OCI-LY7 (cell line): ENCODE measurements at regions not wholly inside any gene's neighbourhood (a gene's known extent, or its start where the extent isn't known, plus 50 kb on each side); places are given as distances from the start of the nearest gene placed in this dataset.

ENCODE experiments used
- BruUV-seq: library from RNA; stranded (reverse); fragments of 400-500 nt; replicated peaks from 2 replicates; lab custom pipeline; 2021; lab: Mats Ljungman, UMichigan
- CTCF ChIA-PET: fragments of 300-600 bp; sonication (Branson Sonifier 250); formaldehyde crosslinking; loops from one replicate; lab custom pipeline; 2022; ENCODE audit warnings: antibody characterized with exemption; ENCODE audit not compliant: unreplicated experiment; lab: Charles Lee
- POLR2A ChIA-PET: fragments of 300-600 bp; sonication (Branson Sonifier 250); formaldehyde crosslinking; loops from one replicate; lab custom pipeline; 2022; ENCODE audit warnings: antibody characterized with exemption; lab: Charles Lee
- DNase-seq: peaks from one replicate; pipeline ENCODE4 v3.0.0-alpha.2; 2015; ENCODE audit warnings: low spot score
- H2AFZ ChIP-seq: fragments of 200-600 bp; sonication (generic), shearing (Covaris generic); 2 replicates; pipeline ENCODE4 v1.6.1; 2014; ENCODE audit warnings: mild to moderate bottlenecking, antibody characterized with exemption, low read length, moderate library complexity
- H3K27ac ChIP-seq: fragments of 200-600 bp; sonication (generic); 2 replicates; pipeline ENCODE4 v1.5.1; 2014; ENCODE audit warnings: mixed run types, low read depth, mild to moderate bottlenecking, moderate library complexity, low read length, inconsistent platforms; ENCODE audit not compliant: poor library complexity, severe bottlenecking
- H3K36me3 ChIP-seq: fragments of 200-600 bp; sonication (generic); 2 replicates; pipeline ENCODE4 v1.6.1; 2014; ENCODE audit warnings: mild to moderate bottlenecking, antibody characterized with exemption, low read length, moderate library complexity, mixed read lengths; ENCODE audit not compliant: insufficient read depth
- H3K4me1 ChIP-seq: fragments of 200-600 bp; sonication (generic); 2 replicates; pipeline ENCODE4 v1.5.1; 2014; ENCODE audit warnings: mild to moderate bottlenecking, low read length; ENCODE audit not compliant: insufficient read depth, poor library complexity, severe bottlenecking
- H3K4me2 ChIP-seq: fragments of 200-600 bp; sonication (generic); 2 replicates; pipeline ENCODE4 v1.6.1; 2014; ENCODE audit warnings: mild to moderate bottlenecking, low read length
- H3K4me3 ChIP-seq: fragments of 200-600 bp; sonication (generic); 2 replicates; pipeline ENCODE4 v1.5.1; 2014; ENCODE audit warnings: mild to moderate bottlenecking, low read depth, low read length; ENCODE audit not compliant: poor library complexity, severe bottlenecking
- H3K79me2 ChIP-seq: fragments of 200-600 bp; sonication (generic); 2 replicates; pipeline ENCODE4 v1.6.1; 2016; ENCODE audit warnings: low read depth, mild to moderate bottlenecking, low read length, moderate library complexity, mixed read lengths; ENCODE audit not compliant: insufficient read depth
- H3K9me2 ChIP-seq: fragments of 200-600 bp; sonication (generic); 2 replicates; pipeline ENCODE4 v1.6.1; 2016; ENCODE audit warnings: mild to moderate bottlenecking, low read length, mixed read lengths; ENCODE audit not compliant: insufficient read depth
- H3K9me3 ChIP-seq: fragments of 200-600 bp; sonication (generic); 2 replicates; pipeline ENCODE4 v1.6.1; 2014; ENCODE audit warnings: mild to moderate bottlenecking, mixed run types, low read length, mixed read lengths
- H4K20me1 ChIP-seq: fragments of 200-600 bp; sonication (generic); 2 replicates; pipeline ENCODE4 v1.6.1; 2014; ENCODE audit warnings: mild to moderate bottlenecking, antibody characterized with exemption, low read length, moderate library complexity, mixed read lengths; ENCODE audit not compliant: insufficient read depth
- CTCF ChIP-seq: fragments of 200-600 bp; sonication (generic); conservative IDR thresholded peaks from 2 replicates; pipeline ENCODE4 v1.5.1; 2014; ENCODE audit warnings: mild to moderate bottlenecking, antibody characterized with exemption, low read length, moderate library complexity, mixed read lengths
- EZH2phosphoT487 ChIP-seq: fragments of 200-600 bp; sonication (generic); IDR thresholded peaks from 2 replicates; pipeline ENCODE4 v1.6.1; 2018; ENCODE audit warnings: low read depth, borderline replicate concordance, mild to moderate bottlenecking, mixed run types, antibody characterized with exemption, low read length, moderate library complexity, mixed read lengths
- intact Hi-C: fragments of 100-400 bp; cut with micrococcal nuclease; formaldehyde crosslinking; loops from one replicate; pipeline ENCODE4 v1.10.0; 2022; ENCODE audit not compliant: unreplicated experiment

- Histone ChIP-seq H3K9me2 (no peaks in the 10 kb centered on the region), H3K9me3 (no peaks in the 10 kb centered on the region), H3K27ac (no peak overlapping the region), H3K36me3 (no peaks in the 10 kb centered on the region), H3K4me2 (no peak overlapping the region), H4K20me1 (no peaks in the 10 kb centered on the region), H3K4me3 (no peak overlapping the region), H2AFZ (no peak overlapping the region), H3K4me1 (no peaks in the 10 kb centered on the region), H3K79me2 (no peaks in the 10 kb centered on the region)
- POLR2A ChIA-PET: no interaction called here
- TF ChIP-seq EZH2phosphoT487 (no peak), CTCF (no peak)
- CTCF ChIA-PET: no interaction called here
- no peak for DNase-seq
- no TSS peak for BruUV-seq
- intact Hi-C loops: no loop called here
These were observed 311.2 kb upstream of the TMC3 start for GRCh38 chr15:81685237-81685636.

GRCh38 chr15:81680829-81681228, 306.8 kb upstream of the TMC3 start:
- no peak overlapping the region for H3K4me3 ChIP-seq
- H3K9me2 ChIP-seq: no peaks in the 10 kb centered on the region
- no peaks in the 10 kb centered on the region for H3K79me2 ChIP-seq
- H3K4me2 ChIP-seq: no peak overlapping the region
- TF ChIP-seq EZH2phosphoT487: no peak
- TF ChIP-seq CTCF: no peak
- H3K4me1 ChIP-seq: no peaks in the 10 kb centered on the region
- DNase-seq: no peak
- H4K20me1 ChIP-seq: no peaks in the 10 kb centered on the region
- no peaks in the 10 kb centered on the region for H3K36me3 ChIP-seq
- intact Hi-C loops: no loop called here
- no peak overlapping the region for H2AFZ ChIP-seq
- no peak overlapping the region for H3K27ac ChIP-seq
- BruUV-seq: no TSS peak
- H3K9me3 ChIP-seq: no peaks in the 10 kb centered on the region
- ChIA-PET CTCF (no interaction called here), POLR2A (no interaction called here)

- ChIA-PET POLR2A (no interaction called here), CTCF (no interaction called here)
- DNase-seq: no peak
These were observed 292.8 kb upstream of the TMC3 start for GRCh38 chr15:81666839-81667238.

More at GRCh38 chr15:81666839-81667238, 292.8 kb upstream of the TMC3 start:
- no peaks in the 10 kb centered on the region for H4K20me1 ChIP-seq
- H3K4me2 ChIP-seq: no peak overlapping the region
- H3K9me3 ChIP-seq: no peaks in the 10 kb centered on the region
- H3K36me3 ChIP-seq: no peaks in the 10 kb centered on the region
- BruUV-seq: no TSS peak
- H3K4me3 ChIP-seq: no peak overlapping the region
- intact Hi-C loops: no loop called here
- TF ChIP-seq CTCF: no peak
- no peak for TF ChIP-seq EZH2phosphoT487
- no peak overlapping the region for H2AFZ ChIP-seq
- no peaks in the 10 kb centered on the region for H3K79me2 ChIP-seq
- H3K4me1 ChIP-seq: no peaks in the 10 kb centered on the region
- H3K9me2 ChIP-seq: no peaks in the 10 kb centered on the region
- H3K27ac ChIP-seq: no peak overlapping the region
